EL (cell line): ENCODE measurements at regions not wholly inside any gene's neighbourhood (a gene's known extent, or its start where the extent isn't known, plus 50 kb on each side); places are given as distances from the start of the nearest gene placed in this dataset.
A peak's percentile ranks its signal among the peaks of the same experiment; 100 is the strongest.

Source experiments
- DNase-seq: peaks from one replicate; pipeline ENCODE4 v3.0.0-alpha.2; 2016

- no peak for DNase-seq
Observed at GRCh38 chr2:65549631-65550030, 117.2 kb upstream of the SPRED2 start.

DNA sequence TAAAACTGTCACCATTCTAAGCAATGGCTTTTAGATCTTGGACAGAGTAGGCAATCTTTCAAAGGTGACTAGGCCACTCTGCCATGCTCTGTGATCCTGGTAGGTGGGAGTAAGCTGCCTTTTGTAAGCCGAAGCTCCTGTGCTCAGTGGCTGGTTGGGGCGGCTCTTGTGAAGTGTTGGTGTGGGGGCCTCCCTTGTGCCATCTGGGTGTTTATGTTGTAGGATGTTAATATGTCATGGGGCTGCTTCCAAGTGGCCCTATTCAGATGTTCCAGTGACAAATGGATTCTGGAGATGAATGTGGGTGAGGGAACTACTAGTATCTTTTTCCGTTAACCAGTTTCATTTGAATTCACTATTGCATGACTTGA is 116.8 kb upstream of the SPRED2 start:
- no peak for DNase-seq

GRCh38 chr2:65548576-65549256 is 116.3 kb upstream of the SPRED2 start:
- no peak for DNase-seq

DNA sequence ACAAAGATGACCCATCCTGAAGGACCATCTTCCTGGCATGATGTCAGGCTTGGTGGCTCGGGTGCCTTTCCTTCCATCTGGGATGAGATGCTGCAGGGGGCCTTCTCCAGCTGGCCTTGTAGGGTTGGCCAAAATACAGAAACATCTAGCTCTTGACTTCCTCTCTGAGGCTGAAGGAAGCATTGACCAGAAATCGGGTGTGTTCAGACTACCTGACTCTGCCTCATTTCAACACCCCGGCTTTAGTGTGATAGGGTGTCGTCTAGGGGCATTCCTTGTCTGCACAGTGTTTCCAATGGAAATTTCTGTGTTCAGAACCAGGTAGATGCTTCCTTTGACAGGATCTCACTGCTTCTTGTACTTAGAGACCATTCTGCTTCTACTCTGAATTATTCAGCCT is 115.7 kb upstream of the SPRED2 start:
- no peak for DNase-seq

DNA sequence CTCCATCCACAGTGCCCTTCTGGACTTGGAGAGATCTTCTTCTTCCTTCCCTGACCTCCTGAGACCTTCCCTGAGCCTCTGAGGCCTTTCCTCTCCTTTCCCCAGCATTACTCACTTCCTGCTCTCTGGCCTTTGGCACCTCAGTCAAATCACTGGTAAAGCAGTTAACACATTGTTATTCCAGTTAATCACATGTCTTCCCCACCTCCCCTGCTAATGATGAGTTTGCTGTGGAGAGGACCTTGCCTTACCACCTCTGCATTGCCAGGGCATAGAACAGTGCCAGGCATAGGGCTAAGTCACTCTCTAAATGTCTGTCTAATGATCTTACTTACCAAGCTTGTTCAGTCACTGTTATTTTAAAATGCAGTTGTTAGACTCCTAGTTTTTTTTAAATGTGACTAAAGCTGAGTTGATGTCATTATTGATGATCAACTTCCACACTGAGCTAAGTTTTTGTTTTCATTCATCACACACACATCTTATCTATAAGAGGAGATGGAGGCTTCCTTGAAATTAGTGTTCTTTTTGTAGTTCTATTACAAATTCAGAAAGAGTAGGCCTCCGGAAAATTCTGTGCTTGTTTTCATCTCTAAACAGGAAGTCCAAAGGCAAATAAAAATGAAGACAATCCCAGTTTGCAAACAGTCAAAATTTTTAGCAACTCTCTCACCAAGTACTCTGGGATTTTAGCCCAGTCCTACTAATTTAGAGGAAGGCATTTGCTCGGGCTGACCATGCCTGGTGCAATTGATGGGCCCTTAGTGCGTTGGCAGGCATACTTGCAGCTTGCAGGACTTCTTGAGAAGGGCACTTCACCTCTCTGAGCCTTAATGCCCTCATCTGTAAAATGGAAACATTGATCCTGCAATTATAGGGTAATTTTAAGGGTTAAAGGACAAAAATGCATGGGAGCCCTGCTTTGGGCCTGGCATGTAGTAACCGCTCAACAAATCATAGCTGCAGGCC is 113.7 kb upstream of the SPRED2 start:
- peak; percentile 57 for DNase-seq

DNA sequence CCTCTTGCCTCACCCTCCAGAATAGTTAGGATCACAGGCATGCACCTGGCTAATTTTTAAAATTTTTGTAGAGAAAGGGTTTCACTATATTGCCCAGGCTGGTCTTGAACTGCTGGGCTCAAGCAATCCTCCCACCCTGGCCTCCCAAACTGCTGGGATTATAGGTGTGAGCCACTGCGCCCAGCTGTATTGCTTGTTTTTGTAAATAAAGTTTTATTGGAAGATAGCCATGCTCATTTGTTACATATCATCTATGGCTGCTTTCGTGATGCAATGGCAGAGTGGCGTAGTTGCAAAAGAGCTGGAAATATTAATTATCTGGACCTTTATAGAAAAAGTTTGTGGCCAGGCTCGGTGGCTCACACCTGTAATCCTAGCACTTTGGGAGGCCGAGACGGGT is 109.4 kb upstream of the SPRED2 start:
- DNase-seq = no peak

DNA sequence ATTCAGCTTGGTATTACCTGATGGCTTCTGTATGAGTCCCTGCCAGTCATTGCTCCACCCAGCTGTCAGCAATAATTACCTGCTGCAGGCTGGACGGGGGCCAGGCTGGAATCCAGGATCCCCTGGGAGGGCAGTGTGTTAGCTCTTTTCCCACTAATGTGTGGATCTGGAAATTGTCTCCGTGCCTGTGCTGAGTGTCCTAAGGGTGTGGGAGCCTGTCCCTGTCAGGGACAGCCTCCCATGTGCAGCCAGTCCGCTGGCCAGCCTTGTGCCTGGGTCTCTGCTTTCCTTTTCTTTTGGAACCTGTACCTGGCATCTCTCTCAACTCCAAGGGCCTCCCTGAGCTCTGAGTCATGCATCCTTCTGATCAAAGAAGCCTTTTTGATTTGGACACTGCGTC is 107.2 kb upstream of the SPRED2 start:
- no peak for DNase-seq

DNA sequence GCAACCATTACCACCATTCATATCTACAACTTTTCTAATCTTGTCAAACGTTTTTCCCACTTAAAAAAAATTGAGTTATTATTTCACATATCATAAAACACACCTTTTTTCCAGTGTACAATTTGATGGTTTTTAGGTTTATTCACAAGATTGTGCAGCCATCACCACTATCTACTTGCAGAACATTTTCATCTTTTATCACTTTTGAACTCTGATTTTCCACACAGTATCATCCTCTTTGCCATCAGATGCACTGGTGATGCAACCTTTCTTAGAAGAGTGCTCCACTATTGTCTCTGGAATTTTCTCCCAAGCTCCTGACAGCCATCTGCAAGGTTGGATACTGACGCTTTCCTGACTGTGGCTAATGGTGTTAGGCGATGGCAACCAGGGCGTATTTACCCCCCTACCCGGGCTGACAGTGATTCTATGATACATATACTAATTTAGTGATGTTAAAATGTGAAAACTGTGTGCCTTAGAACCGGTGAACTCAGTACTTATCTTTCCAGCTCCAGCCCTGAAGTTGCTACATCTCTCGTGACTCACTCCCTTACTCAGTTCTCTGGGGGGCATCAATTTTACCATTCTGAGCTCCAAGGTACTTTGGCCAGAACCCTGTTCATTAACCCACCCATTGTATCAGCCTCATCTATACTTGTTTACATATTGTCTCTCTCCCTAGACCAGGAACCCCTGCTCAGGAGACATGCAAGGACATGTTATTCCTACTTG is 105.4 kb upstream of the SPRED2 start:
- no peak for DNase-seq

DNA sequence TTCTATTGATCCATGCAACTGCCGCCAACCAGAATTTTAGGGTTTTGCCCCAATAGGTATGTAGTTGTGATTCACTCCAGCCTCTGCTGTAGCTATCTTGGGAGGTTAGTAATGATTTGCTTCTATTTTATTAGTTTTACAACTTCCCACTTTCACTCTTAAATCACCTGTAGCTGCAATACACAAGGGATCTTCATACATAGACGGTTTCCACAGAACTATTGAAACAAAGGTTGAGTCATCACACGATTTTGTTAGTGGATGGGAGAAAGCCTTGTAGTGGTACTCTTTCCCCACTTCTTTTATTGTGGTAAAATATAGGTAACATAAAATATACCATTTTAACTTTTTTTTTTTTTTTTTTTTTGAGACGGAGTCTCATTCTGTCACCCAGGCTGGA is 104.2 kb upstream of the SPRED2 start:
- DNase-seq = no peak

- DNase-seq = no peak
Observed at GRCh38 chr2:65532937-65533336, 100.5 kb upstream of the SPRED2 start.

GRCh38 chr2:65532326-65532725 is 99.9 kb upstream of the SPRED2 start:
- no peak for DNase-seq

GRCh38 chr2:65530547-65531320 is 98.3 kb upstream of the SPRED2 start:
- DNase-seq = peak; percentile 60

GRCh38 chr2:65529419-65529818 is 97.0 kb upstream of the SPRED2 start:
- DNase-seq = no peak

GRCh38 chr2:65528241-65528574 is 95.8 kb upstream of the SPRED2 start:
- DNase-seq = no peak

GRCh38 chr2:65527451-65528240 is 95.2 kb upstream of the SPRED2 start:
- DNase-seq = no peak

GRCh38 chr2:65525616-65526231 is 93.3 kb upstream of the SPRED2 start:
- DNase-seq = no peak

DNA sequence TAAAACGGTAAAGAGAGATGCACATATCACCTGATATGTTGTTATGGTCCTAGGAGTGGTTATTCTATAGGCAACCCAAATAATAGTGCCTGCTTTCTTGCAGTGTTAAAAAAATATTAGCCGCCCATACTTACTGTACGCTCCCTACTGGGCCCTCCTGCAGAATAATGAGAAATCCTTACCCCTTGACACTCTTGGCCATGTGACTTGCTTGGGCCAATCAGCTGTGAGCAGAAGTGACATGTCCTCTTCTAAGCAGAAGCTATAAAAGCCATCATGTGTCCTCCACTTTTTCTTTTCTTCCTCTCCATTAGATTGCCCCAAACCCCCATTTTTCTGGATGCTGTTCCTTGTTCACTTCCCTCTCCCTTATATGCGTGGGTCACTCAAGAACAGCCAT is 90.5 kb upstream of the SPRED2 start:
- no peak for DNase-seq

- no peak for DNase-seq
Observed at GRCh38 chr2:65518751-65519150, 86.4 kb upstream of the SPRED2 start.

GRCh38 chr2:65514555-65515195 is 82.3 kb upstream of the SPRED2 start:
- DNase-seq = peak; percentile 30

GRCh38 chr2:65512783-65513182 is 80.4 kb upstream of the SPRED2 start:
- no peak for DNase-seq

GRCh38 chr2:65511306-65511705 is 78.9 kb upstream of the SPRED2 start:
- no peak for DNase-seq
